GM10248 (cell line): ENCODE measurements at regions not wholly inside any gene's neighbourhood (a gene's known extent, or its start where the extent isn't known, plus 50 kb on each side); places are given as distances from the start of the nearest gene placed in this dataset.

Experiments used
- CTCF ChIA-PET: fragments of 300-600 bp; sonication (Branson Sonifier 250); formaldehyde crosslinking; extraction: SDS; loops from one replicate; lab custom pipeline; 2021; ENCODE audit warnings: antibody characterized with exemption; lab: Yijun Ruan, JAX
- POLR2A ChIA-PET: fragments of 350-650 bp; sonication (Branson Sonifier 250); formaldehyde crosslinking; extraction: SDS; loops from one replicate; lab custom pipeline; 2020; ENCODE audit warnings: antibody characterized with exemption; lab: Yijun Ruan, JAX
- DNase-seq: peaks from one replicate; pipeline ENCODE4 v3.0.0; 2012; ENCODE audit errors: extremely low spot score
- TF ChIP-seq, protein P1 (sequence below): IDR thresholded peaks from 2 replicates; pipeline ENCODE4 v1.5.1; 2012; ENCODE audit warnings: mild to moderate bottlenecking, low read depth; ENCODE audit errors: extremely low read depth, missing control alignments, control extremely low read depth

DNA sequence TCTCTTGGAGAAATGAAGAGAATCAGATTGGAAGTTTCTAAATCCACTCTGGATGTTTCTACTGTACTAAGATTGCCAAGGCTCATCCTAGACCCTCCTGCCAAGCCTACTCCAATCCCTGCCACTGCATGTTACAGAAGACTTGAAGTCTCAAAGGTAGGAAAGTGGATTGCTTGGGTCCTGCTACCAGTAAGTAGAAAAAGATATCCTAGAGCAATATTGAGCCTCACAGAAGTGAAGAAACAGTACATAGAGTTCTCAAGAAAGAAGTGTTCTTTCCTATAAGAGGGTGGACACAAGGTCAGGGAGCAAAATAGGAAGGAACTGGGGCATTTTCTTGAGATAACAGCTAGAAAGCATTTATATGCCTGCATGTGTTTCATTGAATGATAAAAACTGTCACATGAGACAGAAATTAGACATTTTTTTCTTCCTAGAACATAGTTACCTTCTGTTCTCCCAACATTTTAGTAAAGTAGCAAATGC, 232.9 kb downstream of the RBM43 start:
- POLR2A ChIA-PET, result interaction anchor here (0.5 kb wide), 1 partner anchor 474 kb away, joined by 4 read pairs; no protein-coding TSS in a partner anchor
- DNase-seq, result no peak
- CTCF ChIA-PET, result no interaction called here
- TF ChIP-seq, protein P1, sequence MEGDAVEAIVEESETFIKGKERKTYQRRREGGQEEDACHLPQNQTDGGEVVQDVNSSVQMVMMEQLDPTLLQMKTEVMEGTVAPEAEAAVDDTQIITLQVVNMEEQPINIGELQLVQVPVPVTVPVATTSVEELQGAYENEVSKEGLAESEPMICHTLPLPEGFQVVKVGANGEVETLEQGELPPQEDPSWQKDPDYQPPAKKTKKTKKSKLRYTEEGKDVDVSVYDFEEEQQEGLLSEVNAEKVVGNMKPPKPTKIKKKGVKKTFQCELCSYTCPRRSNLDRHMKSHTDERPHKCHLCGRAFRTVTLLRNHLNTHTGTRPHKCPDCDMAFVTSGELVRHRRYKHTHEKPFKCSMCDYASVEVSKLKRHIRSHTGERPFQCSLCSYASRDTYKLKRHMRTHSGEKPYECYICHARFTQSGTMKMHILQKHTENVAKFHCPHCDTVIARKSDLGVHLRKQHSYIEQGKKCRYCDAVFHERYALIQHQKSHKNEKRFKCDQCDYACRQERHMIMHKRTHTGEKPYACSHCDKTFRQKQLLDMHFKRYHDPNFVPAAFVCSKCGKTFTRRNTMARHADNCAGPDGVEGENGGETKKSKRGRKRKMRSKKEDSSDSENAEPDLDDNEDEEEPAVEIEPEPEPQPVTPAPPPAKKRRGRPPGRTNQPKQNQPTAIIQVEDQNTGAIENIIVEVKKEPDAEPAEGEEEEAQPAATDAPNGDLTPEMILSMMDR, result no peak

DNA sequence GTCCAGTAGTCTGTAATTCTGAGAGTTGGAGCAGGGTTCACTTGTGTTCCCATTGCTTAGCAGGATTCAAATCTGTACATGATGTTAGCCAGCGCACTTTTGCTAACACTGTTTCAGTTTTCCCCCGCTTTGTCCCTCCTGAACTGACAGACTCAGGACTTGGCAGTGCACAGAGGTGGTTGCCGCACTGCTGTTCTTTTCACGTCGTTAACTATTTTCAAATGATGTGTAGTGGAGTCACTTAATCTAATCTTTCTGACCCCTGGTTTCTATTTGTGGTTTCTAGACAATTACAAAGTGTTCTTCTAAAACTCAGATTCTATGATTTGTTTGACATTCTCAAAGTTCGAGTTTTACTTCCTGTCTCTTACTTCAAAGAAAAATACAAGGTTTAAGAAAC, 234.5 kb downstream of the RBM43 start:
- CTCF ChIA-PET, result no interaction called here
- DNase-seq, result no peak
- TF ChIP-seq, protein P1, result no peak
- POLR2A ChIA-PET, result no interaction called here

DNA sequence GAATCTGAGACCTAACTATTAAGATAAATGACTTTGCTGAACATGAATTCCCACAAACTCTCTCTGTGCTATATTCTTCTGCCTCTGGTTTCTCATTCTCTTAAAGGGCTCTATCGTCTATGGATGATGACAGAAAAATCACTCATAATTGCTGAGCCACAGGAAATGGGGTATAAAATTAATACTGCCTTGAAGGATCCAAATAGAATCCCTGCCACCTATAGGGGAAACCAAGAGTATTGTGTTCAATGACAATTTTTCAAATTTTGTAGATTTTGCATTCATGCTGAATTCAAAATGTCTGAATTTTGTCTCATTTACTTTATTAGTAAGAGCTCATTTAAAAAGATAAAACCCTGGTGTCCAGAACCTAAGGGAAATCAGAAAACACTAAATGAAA, 235.8 kb downstream of the RBM43 start:
- DNase-seq, result no peak
- TF ChIP-seq, protein P1, result no peak
- CTCF ChIA-PET, result no interaction called here
- POLR2A ChIA-PET, result no interaction called here

DNA sequence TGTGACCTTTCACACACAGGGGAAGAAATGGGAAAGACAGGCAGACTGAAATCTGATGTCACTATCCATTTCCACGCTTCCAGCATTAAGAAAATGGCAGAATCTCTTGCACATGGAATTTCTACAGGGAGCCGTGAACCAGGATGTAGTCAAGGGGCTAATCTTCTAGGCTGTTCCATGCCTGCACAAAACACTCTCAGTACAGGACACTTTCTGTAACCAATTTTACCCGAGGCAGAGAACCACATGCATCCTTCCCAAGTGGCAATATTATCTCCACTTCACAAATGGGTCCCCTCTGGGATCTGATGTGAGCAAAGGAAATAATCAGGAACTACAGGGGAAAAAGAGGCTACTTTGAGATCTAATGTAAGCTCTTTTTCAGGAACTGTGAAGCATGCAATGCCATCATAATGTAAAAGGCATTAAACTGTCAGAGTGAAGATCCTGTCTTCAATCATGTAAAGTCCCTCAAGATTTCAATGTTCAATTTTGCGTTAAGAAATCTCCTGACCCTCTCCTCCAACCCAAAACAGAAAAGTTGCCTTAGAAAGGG, 236.9 kb downstream of the RBM43 start:
- DNase-seq, result no peak
- POLR2A ChIA-PET, result no interaction called here
- CTCF ChIA-PET, result no interaction called here
- TF ChIP-seq, protein P1, result no peak

DNA sequence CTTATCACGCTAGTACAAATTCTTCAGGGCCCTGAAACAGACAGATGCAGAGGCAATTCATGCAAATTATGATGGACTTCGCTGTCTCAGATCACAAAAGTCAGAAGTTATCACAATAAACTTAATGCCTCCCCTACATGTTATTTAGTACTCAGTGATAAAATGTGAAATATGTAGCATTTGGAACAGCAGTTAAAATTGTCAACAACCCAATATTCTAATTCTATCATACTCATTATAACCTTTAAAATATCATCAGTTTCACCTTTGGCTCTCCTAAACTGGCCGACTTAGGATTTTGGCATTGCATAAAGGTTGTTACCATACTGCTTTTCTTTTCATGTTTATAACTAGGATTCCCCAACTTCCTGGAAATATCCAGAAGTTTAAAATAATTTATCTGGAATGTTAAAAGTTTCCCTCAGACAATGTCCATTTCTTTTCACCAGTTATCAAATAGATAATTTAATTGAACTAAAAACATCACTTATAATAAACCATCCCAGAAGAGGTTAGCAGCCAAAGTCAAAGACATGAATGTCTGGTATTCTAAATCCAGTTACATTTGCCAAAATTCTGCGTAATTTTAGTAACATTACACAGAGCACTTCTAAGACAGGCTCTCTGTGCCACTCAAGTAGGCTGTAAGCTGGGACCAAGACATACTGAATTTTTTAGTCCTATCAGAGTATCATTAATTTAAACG, 239.8 kb downstream of the RBM43 start:
- no peak for DNase-seq
- TF ChIP-seq, protein P1, result no peak
- POLR2A ChIA-PET, result no interaction called here
- CTCF ChIA-PET, result interaction anchor here (2.0 kb wide), 1 partner anchor 10 kb away, joined by 8 read pairs; no protein-coding TSS in a partner anchor

DNA sequence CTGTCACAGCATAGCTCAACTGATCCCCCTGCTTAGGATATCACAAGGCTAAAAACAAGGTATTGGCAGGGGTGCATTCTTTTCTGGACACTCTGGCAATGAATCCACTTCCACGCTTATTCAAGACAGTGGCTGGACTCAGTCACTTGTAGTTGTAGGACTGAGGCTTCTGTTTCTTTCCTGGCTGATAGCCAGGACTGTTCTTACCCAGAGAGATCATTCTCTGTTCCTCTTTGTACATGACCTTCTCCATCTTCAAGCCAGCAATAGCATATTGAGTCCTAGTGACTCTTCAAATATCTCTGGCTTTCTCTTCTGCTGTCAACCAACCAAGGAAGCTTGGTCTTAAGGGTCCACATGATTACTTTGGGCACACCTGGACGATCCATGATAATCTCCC, 241.3 kb downstream of the RBM43 start:
- DNase-seq, result no peak
- TF ChIP-seq, protein P1, result no peak
- ChIA-PET CTCF (interaction anchor here (2.0 kb wide), 1 partner anchor 11 kb away, joined by 8 read pairs; no protein-coding TSS in a partner anchor), POLR2A (no interaction called here)
